ENCODE measurements at regions not wholly inside any gene's neighbourhood (a gene's known extent, or its start where the extent isn't known, plus 50 kb on each side); places are given as distances from the start of the nearest gene placed in this dataset.

DNA sequence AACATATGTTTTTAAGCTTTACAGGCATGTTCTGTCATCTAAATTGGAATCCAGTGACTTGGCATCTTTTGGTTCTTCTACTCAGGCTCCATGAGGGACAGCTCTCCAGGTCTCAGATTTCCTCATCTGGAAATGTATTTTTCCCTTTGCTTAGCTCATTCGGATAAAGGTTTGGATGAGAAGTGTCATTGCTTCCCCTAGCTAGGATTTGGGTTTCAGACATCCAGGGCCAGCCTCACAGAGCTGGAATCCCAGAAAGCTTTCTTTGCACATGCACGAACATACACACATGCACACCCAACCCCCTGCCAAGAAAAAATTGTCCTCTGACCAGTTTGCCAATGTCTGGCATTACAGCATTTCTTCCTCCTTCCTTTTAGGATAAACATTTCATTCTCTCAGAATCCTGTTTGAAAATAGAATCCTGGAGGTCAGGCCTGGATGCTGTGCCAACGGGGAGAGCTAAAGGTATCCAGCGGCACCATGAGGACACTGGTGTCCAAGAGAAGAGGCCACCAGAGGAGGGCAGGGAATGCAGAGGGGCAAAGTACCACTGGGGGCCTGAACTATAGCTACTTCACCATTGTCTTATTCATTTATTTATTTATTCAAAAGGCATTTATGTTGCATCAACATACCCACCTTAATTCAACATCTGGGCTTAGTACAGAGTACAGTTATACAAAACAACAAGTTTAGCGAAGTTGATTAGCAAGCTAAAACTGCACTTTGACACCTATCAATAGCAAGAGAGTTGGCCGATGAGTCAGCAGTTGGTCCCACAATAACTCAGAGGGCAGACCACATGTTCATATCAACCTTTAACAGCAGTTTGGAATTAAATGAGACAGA is 97.9 kb upstream of the ATL2 start:
- ChIA-PET POLR2A (no interaction called here), CTCF (interaction anchor here (1.0 kb wide), 1 partner anchor 9 kb away, joined by 5 read pairs; no protein-coding TSS in a partner anchor)
- TF ChIP-seq, protein P1, sequence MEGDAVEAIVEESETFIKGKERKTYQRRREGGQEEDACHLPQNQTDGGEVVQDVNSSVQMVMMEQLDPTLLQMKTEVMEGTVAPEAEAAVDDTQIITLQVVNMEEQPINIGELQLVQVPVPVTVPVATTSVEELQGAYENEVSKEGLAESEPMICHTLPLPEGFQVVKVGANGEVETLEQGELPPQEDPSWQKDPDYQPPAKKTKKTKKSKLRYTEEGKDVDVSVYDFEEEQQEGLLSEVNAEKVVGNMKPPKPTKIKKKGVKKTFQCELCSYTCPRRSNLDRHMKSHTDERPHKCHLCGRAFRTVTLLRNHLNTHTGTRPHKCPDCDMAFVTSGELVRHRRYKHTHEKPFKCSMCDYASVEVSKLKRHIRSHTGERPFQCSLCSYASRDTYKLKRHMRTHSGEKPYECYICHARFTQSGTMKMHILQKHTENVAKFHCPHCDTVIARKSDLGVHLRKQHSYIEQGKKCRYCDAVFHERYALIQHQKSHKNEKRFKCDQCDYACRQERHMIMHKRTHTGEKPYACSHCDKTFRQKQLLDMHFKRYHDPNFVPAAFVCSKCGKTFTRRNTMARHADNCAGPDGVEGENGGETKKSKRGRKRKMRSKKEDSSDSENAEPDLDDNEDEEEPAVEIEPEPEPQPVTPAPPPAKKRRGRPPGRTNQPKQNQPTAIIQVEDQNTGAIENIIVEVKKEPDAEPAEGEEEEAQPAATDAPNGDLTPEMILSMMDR (IDR thresholded peaks at IDR 0.05; ENCODE audit: insufficient read depth, low read depth, low read length): no peak
- Histone ChIP-seq H3K4me3 (ENCODE audit: low read depth, low read length) (no peak overlapping the region), H3K36me3 (ENCODE audit: control insufficient read depth, insufficient read depth, low read length) (no peaks in the 10 kb centered on the region), H3K27me3 (ENCODE audit: control insufficient read depth, insufficient read depth, low read length) (peaks cover 8% of the 10 kb centered on the region)
- DNase-seq (ENCODE audit: low read depth): no peak

DNA sequence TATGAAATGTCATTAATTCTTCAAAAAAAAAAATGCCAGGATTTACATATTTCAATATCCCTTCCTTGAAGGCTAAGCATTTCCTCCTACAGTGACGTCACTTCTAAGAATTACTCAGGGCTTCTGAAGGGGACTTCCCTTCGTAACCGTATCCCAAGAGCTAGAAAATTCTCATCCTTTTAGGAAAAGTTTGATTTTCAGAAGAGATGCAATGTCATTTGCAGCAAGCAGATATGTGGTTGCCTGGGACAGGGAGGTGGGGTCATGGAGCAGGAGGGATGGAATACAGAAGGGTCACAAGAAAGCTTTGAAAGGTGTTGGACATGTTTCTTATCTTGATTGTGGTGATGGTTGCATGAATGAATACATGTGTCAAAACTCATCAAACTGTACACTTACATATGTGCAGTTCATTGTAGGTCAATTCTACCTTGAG is 97.0 kb upstream of the ATL2 start:
- no peak for DNase-seq (ENCODE audit: low read depth)
- H3K4me3 ChIP-seq (ENCODE audit: low read depth, low read length): no peak overlapping the region
- ChIA-PET CTCF (interaction anchor here (0.6 to 1.0 kb wide), 2 partner anchors 8 to 910 kb away, joined by 3 to 5 read pairs; no protein-coding TSS in a partner anchor), POLR2A (no interaction called here)
- TF ChIP-seq, protein P1 (IDR thresholded peaks at IDR 0.05; ENCODE audit: insufficient read depth, low read depth, low read length): no peak
- no peaks in the 10 kb centered on the region for H3K36me3 ChIP-seq (ENCODE audit: control insufficient read depth, insufficient read depth, low read length)
- H3K27me3 ChIP-seq (ENCODE audit: control insufficient read depth, insufficient read depth, low read length): peaks cover 12% of the 10 kb centered on the region

DNA sequence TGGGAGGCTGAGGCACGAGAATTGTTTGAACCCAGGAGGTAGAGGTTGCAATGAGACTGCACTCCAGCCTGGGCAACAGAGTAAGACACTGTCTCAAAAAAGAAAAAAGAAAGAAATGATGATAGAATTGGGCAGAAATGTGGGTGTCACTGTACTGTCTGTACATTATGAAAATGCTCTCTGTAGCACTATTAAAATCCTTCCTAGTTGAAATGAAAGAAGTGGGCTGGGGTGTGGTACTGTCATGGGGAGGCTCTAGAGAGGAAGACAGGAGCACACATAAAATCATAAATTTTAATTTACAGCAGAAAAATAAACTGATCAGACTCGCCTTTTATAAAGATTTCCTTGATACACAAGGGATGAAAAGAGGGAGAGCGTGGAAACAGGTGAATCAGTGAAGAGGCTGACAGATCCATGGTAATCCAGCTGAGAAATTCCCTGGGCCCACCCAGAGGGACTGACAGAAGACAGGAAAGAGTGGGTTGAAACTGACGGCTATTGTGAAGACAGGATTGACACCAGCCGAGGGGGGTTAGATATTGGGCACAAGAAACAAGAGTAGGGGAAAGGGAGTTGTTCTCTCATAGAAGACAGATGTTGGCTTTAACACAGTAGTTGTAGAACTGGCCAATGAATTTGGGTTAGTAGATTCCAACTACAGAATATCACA is 96.4 kb upstream of the ATL2 start:
- peaks cover 12% of the 10 kb centered on the region for H3K27me3 ChIP-seq (ENCODE audit: control insufficient read depth, insufficient read depth, low read length)
- TF ChIP-seq, protein P1 (IDR thresholded peaks at IDR 0.05; ENCODE audit: insufficient read depth, low read depth, low read length): no peak
- no peak overlapping the region for H3K4me3 ChIP-seq (ENCODE audit: low read depth, low read length)
- CTCF ChIA-PET: no interaction called here
- DNase-seq (ENCODE audit: low read depth): no peak
- POLR2A ChIA-PET: no interaction called here
- H3K36me3 ChIP-seq (ENCODE audit: control insufficient read depth, insufficient read depth, low read length): no peaks in the 10 kb centered on the region

GRCh38 chr2:38470115-38470514 is 93.0 kb upstream of the ATL2 start:
- TF ChIP-seq, protein P1 (IDR thresholded peaks at IDR 0.05; ENCODE audit: insufficient read depth, low read depth, low read length): no peak
- CTCF ChIA-PET: interaction anchor here (1.8 to 2.4 kb wide), 2 partner anchors 94 to 154 kb away, joined by 4 to 7 read pairs; partner anchors contain the start of gene ATL2
- POLR2A ChIA-PET: no interaction called here
- H3K4me3 ChIP-seq (ENCODE audit: low read depth, low read length): no peak overlapping the region
- DNase-seq (ENCODE audit: low read depth): no peak
- H3K36me3 ChIP-seq (ENCODE audit: control insufficient read depth, insufficient read depth, low read length): no peaks in the 10 kb centered on the region
- H3K27me3 ChIP-seq (ENCODE audit: control insufficient read depth, insufficient read depth, low read length): peaks cover 14% of the 10 kb centered on the region

GRCh38 chr2:38467768-38468455 is 90.8 kb upstream of the ATL2 start:
- Histone ChIP-seq H3K4me3 (ENCODE audit: low read depth, low read length) (no peak overlapping the region), H3K27me3 (ENCODE audit: control insufficient read depth, insufficient read depth, low read length) (peaks cover 14% of the 10 kb centered on the region), H3K36me3 (ENCODE audit: control insufficient read depth, insufficient read depth, low read length) (no peaks in the 10 kb centered on the region)
- TF ChIP-seq, protein P1 (IDR thresholded peaks at IDR 0.05; ENCODE audit: insufficient read depth, low read depth, low read length): no peak
- POLR2A ChIA-PET: no interaction called here
- CTCF ChIA-PET: interaction anchor here (0.6 to 1.8 kb wide), 8 partner anchors 10 to 266 kb away, joined by 3 to 4 read pairs (median 3); partner anchors contain the start of gene ATL2
- DNase-seq (ENCODE audit: low read depth): no peak

Data from BJ (cell line).